HT-29 (cell line): ENCODE measurements at regions not wholly inside any gene's neighbourhood (a gene's known extent, or its start where the extent isn't known, plus 50 kb on each side); places are given as distances from the start of the nearest gene placed in this dataset.

Source experiments
- DNase-seq: peaks from one replicate; pipeline ENCODE4 v3.0.0-alpha.2; 2015; ENCODE audit warnings: low spot score

GRCh38 chr6:164322533-164322932 lies 908.0 kb downstream of the QKI start:
- peak; percentile 2 for DNase-seq

GRCh38 chr6:164321297-164321696 lies 906.8 kb downstream of the QKI start:
- no peak for DNase-seq

- no peak for DNase-seq
Measured at GRCh38 chr6:164315376-164315775, 900.9 kb downstream of the QKI start.

GRCh38 chr6:164308339-164308738 lies 893.8 kb downstream of the QKI start:
- no peak for DNase-seq

GRCh38 chr6:164303102-164303964 lies 888.8 kb downstream of the QKI start:
- no peak for DNase-seq

GRCh38 chr6:164296411-164296810 lies 881.9 kb downstream of the QKI start:
- DNase-seq, result no peak

GRCh38 chr6:164294047-164294784 lies 879.7 kb downstream of the QKI start:
- DNase-seq, result no peak

- DNase-seq, result no peak
Measured at GRCh38 chr6:164291224-164291623, 876.7 kb downstream of the QKI start.

- DNase-seq, result no peak
Measured at GRCh38 chr6:164290101-164290500, 875.6 kb downstream of the QKI start.

GRCh38 chr6:164286011-164286410 lies 871.5 kb downstream of the QKI start:
- DNase-seq, result no peak

GRCh38 chr6:164283574-164283973 lies 869.1 kb downstream of the QKI start:
- DNase-seq, result no peak

GRCh38 chr6:164276211-164276610 lies 861.7 kb downstream of the QKI start:
- no peak for DNase-seq

GRCh38 chr6:164275773-164276172 lies 861.3 kb downstream of the QKI start:
- DNase-seq, result no peak

- DNase-seq, result no peak
Measured at GRCh38 chr6:164274493-164274892, 860.0 kb downstream of the QKI start.

- no peak for DNase-seq
Measured at GRCh38 chr6:164273491-164273890, 859.0 kb downstream of the QKI start.

GRCh38 chr6:164266851-164267250 lies 852.3 kb downstream of the QKI start:
- no peak for DNase-seq

- DNase-seq, result no peak
Measured at GRCh38 chr6:164262348-164262747, 847.8 kb downstream of the QKI start.

- DNase-seq, result no peak
Measured at GRCh38 chr6:164258421-164258820, 843.9 kb downstream of the QKI start.

GRCh38 chr6:164252948-164253347 lies 838.4 kb downstream of the QKI start:
- DNase-seq, result no peak

- no peak for DNase-seq
Measured at GRCh38 chr6:164252291-164252690, 837.8 kb downstream of the QKI start.

- no peak for DNase-seq
Measured at GRCh38 chr6:164247106-164247505, 832.6 kb downstream of the QKI start.

GRCh38 chr6:164246082-164246481 lies 831.6 kb downstream of the QKI start:
- DNase-seq, result no peak

- DNase-seq, result no peak
Measured at GRCh38 chr6:164243949-164244348, 829.4 kb downstream of the QKI start.
